ENCODE measurements at regions not wholly inside any gene's neighbourhood (a gene's known extent, or its start where the extent isn't known, plus 50 kb on each side); places are given as distances from the start of the nearest gene placed in this dataset.

DNA sequence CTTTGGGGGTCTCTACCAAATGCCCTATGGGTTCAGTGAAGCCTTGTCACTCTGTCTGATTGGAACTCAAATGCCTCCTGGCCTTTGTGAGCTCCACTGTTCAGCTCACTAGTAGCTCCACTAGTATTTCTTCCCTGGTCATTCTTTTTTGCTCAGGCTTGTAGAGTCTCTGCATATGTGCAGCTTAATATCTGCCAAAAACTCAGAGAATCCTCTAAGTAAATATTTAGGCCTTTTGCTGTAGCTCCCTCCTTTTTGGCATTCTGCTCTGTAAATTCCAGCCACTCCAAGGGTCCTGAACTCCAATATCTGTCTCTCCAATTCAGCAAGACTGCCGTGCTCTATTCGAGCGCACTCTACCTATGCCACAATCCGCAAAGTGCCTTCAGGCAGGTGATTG is 146.5 kb downstream of the MAIP1 start:
- TF ChIP-seq, protein P1, sequence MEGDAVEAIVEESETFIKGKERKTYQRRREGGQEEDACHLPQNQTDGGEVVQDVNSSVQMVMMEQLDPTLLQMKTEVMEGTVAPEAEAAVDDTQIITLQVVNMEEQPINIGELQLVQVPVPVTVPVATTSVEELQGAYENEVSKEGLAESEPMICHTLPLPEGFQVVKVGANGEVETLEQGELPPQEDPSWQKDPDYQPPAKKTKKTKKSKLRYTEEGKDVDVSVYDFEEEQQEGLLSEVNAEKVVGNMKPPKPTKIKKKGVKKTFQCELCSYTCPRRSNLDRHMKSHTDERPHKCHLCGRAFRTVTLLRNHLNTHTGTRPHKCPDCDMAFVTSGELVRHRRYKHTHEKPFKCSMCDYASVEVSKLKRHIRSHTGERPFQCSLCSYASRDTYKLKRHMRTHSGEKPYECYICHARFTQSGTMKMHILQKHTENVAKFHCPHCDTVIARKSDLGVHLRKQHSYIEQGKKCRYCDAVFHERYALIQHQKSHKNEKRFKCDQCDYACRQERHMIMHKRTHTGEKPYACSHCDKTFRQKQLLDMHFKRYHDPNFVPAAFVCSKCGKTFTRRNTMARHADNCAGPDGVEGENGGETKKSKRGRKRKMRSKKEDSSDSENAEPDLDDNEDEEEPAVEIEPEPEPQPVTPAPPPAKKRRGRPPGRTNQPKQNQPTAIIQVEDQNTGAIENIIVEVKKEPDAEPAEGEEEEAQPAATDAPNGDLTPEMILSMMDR (IDR thresholded peaks at IDR 0.05), result no peak
- no peak for TF ChIP-seq POLR2A (IDR thresholded peaks at IDR 0.05)
